Astrocyte (in vitro differentiated cells and primary cell): ENCODE measurements at regions not wholly inside any gene's neighbourhood (a gene's known extent, or its start where the extent isn't known, plus 50 kb on each side); places are given as distances from the start of the nearest gene placed in this dataset.

Experiments used
- EZH2 ChIP-seq: IDR thresholded peaks from 2 replicates; pipeline ENCODE4 v1.6.1; 2012; ENCODE audit warnings: mild to moderate bottlenecking, low read length, inconsistent platforms; ENCODE audit not compliant: insufficient read depth
- TF ChIP-seq, protein P1 (sequence below): IDR thresholded peaks from 2 replicates; pipeline ENCODE4 v1.5.1; 2011; ENCODE audit warnings: low read depth, mild to moderate bottlenecking, inconsistent platforms, low read length, moderate library complexity; ENCODE audit not compliant: insufficient read depth

DNA sequence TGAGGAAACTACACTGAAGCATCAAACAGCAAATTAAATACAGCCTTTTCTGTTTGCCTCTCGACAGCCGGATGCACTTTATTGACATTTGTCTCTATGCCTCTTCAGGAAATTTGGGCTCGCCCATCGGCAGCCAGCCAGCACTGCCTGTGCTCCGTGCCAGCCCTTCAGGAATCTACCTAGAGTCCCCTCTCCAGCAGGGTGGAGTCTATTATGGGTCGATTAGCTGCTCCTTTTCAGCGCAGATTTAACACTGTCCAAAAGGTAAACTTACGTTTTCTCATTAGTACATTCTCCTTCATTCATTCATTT, 91.5 kb downstream of the MYCN start:
- TF ChIP-seq, protein P1, sequence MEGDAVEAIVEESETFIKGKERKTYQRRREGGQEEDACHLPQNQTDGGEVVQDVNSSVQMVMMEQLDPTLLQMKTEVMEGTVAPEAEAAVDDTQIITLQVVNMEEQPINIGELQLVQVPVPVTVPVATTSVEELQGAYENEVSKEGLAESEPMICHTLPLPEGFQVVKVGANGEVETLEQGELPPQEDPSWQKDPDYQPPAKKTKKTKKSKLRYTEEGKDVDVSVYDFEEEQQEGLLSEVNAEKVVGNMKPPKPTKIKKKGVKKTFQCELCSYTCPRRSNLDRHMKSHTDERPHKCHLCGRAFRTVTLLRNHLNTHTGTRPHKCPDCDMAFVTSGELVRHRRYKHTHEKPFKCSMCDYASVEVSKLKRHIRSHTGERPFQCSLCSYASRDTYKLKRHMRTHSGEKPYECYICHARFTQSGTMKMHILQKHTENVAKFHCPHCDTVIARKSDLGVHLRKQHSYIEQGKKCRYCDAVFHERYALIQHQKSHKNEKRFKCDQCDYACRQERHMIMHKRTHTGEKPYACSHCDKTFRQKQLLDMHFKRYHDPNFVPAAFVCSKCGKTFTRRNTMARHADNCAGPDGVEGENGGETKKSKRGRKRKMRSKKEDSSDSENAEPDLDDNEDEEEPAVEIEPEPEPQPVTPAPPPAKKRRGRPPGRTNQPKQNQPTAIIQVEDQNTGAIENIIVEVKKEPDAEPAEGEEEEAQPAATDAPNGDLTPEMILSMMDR = no peak
- TF ChIP-seq EZH2 = no peak
